ENCODE measurements at regions not wholly inside any gene's neighbourhood (a gene's known extent, or its start where the extent isn't known, plus 50 kb on each side); places are given as distances from the start of the nearest gene placed in this dataset.
A peak's percentile ranks its signal among the peaks of the same experiment; 100 is the strongest.

GRCh38 chr9:129289883-129290282 lies 111.8 kb upstream of the IER5L start:
- no peak for DNase-seq (ENCODE audit: low read depth)

- no peak for DNase-seq (ENCODE audit: low read depth)
Observed at GRCh38 chr9:129289131-129289731, 111.2 kb upstream of the IER5L start.

GRCh38 chr9:129287619-129288305 lies 109.7 kb upstream of the IER5L start:
- DNase-seq (ENCODE audit: low read depth): no peak

GRCh38 chr9:129285979-129286772 lies 108.1 kb upstream of the IER5L start:
- no peak for DNase-seq (ENCODE audit: low read depth)

- DNase-seq (ENCODE audit: low read depth): no peak
Observed at GRCh38 chr9:129285382-129285781, 107.3 kb upstream of the IER5L start.

GRCh38 chr9:129284607-129285291 lies 106.7 kb upstream of the IER5L start:
- no peak for DNase-seq (ENCODE audit: low read depth)

- no peak for DNase-seq (ENCODE audit: low read depth)
Observed at GRCh38 chr9:129283705-129284606, 105.9 kb upstream of the IER5L start.

GRCh38 chr9:129283291-129283691 lies 105.2 kb upstream of the IER5L start:
- no peak for DNase-seq (ENCODE audit: low read depth)

GRCh38 chr9:129282731-129283211 lies 104.7 kb upstream of the IER5L start:
- no peak for DNase-seq (ENCODE audit: low read depth)

- DNase-seq (ENCODE audit: low read depth): no peak
Observed at GRCh38 chr9:129282272-129282671, 104.2 kb upstream of the IER5L start.

GRCh38 chr9:129281506-129282145 lies 103.6 kb upstream of the IER5L start:
- no peak for DNase-seq (ENCODE audit: low read depth)

GRCh38 chr9:129280623-129281271 lies 102.7 kb upstream of the IER5L start:
- DNase-seq (ENCODE audit: low read depth): no peak

- DNase-seq (ENCODE audit: low read depth): no peak
Observed at GRCh38 chr9:129280236-129280622, 102.2 kb upstream of the IER5L start.

GRCh38 chr9:129278391-129279237 lies 100.6 kb upstream of the IER5L start:
- DNase-seq (ENCODE audit: low read depth): peak; percentile 19

- DNase-seq (ENCODE audit: low read depth): no peak
Observed at GRCh38 chr9:129276486-129277230, 98.6 kb upstream of the IER5L start.

- no peak for DNase-seq (ENCODE audit: low read depth)
Observed at GRCh38 chr9:129275626-129276247, 97.7 kb upstream of the IER5L start.

GRCh38 chr9:129273941-129274684 lies 96.1 kb upstream of the IER5L start:
- DNase-seq (ENCODE audit: low read depth): no peak

Measured in myocyte (in vitro differentiated cells).